Panc1 (cell line): ENCODE measurements at regions not wholly inside any gene's neighbourhood (a gene's known extent, or its start where the extent isn't known, plus 50 kb on each side); places are given as distances from the start of the nearest gene placed in this dataset.

Experiments used
- ATAC-seq: fragments of 200-7000 bp; cut with Tn5 transposase; 2 replicates; pipeline ENCODE4 v1.9.1; 2020; ENCODE audit warnings: mild to moderate bottlenecking, moderate library complexity
- BruUV-seq: library from RNA; stranded (reverse); fragments of 400-500 nt; replicated peaks from 2 replicates; lab custom pipeline; 2021; lab: Mats Ljungman, UMichigan
- CTCF ChIA-PET: fragments of 300-600 bp; sonication (Branson Sonifier 250); formaldehyde crosslinking; loops from one replicate; lab custom pipeline; 2022; ENCODE audit warnings: antibody characterized with exemption; lab: Charles Lee
- POLR2A ChIA-PET: fragments of 300-600 bp; sonication (Branson Sonifier 250); formaldehyde crosslinking; loops from one replicate; lab custom pipeline; 2022; ENCODE audit warnings: antibody characterized with exemption; lab: Charles Lee
- DNase-seq: peaks from one replicate; pipeline ENCODE4 v3.0.0-alpha.2; 2010; ENCODE audit warnings: low read depth, low spot score
- H3K27ac ChIP-seq: 2 replicates; pipeline ENCODE4 v1.5.1; 2011; ENCODE audit warnings: mild to moderate bottlenecking, low read length, inconsistent platforms
- H3K27me3 ChIP-seq: fragments of 200-500 bp; sonication (Bioruptor generic); 2 replicates; pipeline ENCODE4 v1.6.0; 2014; ENCODE audit warnings: low read length, inconsistent platforms; ENCODE audit not compliant: control insufficient read depth, insufficient read depth
- H3K36me3 ChIP-seq: fragments of 200-500 bp; sonication (Bioruptor generic); 2 replicates; pipeline ENCODE4 v1.5.1; 2014; ENCODE audit warnings: inconsistent platforms, mild to moderate bottlenecking, low read length, moderate library complexity; ENCODE audit not compliant: control insufficient read depth, insufficient read depth
- H3K4me1 ChIP-seq: 2 replicates; pipeline ENCODE4 v1.5.1; 2011; ENCODE audit warnings: inconsistent platforms, mild to moderate bottlenecking, low read length, moderate library complexity; ENCODE audit not compliant: control insufficient read depth, insufficient read depth
- H3K4me3 ChIP-seq, 2 experiments: 2 replicates each; pipeline ENCODE4 v1.5.1; 2011 to 2012; ENCODE audit warnings: low read depth in 2 of 2, low read length in 2 of 2, mild to moderate bottlenecking in 2 of 2, inconsistent platforms in 1 of 2, moderate library complexity in 1 of 2
- H3K9me3 ChIP-seq: fragments of 200-500 bp; sonication (Bioruptor generic); 2 replicates; pipeline ENCODE4 v1.5.1; 2014; ENCODE audit warnings: low read depth, mild to moderate bottlenecking, inconsistent platforms, low read length, moderate library complexity; ENCODE audit not compliant: control insufficient read depth, insufficient read depth
- CTCF ChIP-seq: fragments of 450-650 bp; IDR thresholded peaks from 2 replicates; pipeline ENCODE4 v1.5.1; 2017; ENCODE audit warnings: mild to moderate bottlenecking
- POLR2AphosphoS5 ChIP-seq: IDR thresholded peaks from 2 replicates; pipeline ENCODE4 v1.6.1; 2012; ENCODE audit warnings: mild to moderate bottlenecking, low read depth, low read length, moderate library complexity
- REST ChIP-seq, 2 experiments: IDR thresholded peaks; 2 replicates each; pipeline ENCODE4 v1.6.1; 2011 to 2012; ENCODE audit warnings: low read depth in 2 of 2, control low read depth in 1 of 2, low read length in 1 of 2, mild to moderate bottlenecking in 1 of 2, moderate library complexity in 1 of 2; ENCODE audit not compliant: insufficient read depth in 1 of 2
- SIN3A ChIP-seq: IDR thresholded peaks from 2 replicates; pipeline ENCODE4 v1.6.1; 2012; ENCODE audit warnings: low read depth, mild to moderate bottlenecking, low read length, moderate library complexity, borderline replicate concordance; ENCODE audit not compliant: insufficient read depth
- TCF7L2 ChIP-seq: IDR thresholded peaks from 2 replicates; pipeline ENCODE4 v1.6.1; 2011; ENCODE audit warnings: mild to moderate bottlenecking, low read depth, low read length, inconsistent platforms
- in situ Hi-C: cut with HindIII; loops from 2 replicates; pipeline ENCODE4 v1.10.0; 2016; ENCODE audit warnings: low sequenced_read_pairs, low pct_unique_long_range_greater_than_20kb
- intact Hi-C: fragments of 100-400 bp; cut with micrococcal nuclease; formaldehyde crosslinking; loops from one replicate; pipeline ENCODE4 v1.10.0; 2022; ENCODE audit not compliant: unreplicated experiment

GRCh38 chr2:237167934-237168333 is 82.2 kb downstream of the COPS8 start:
- intact Hi-C loops, result no loop called here
- no peak overlapping the region for H3K27ac ChIP-seq
- H3K27me3 ChIP-seq, result no peaks in the 10 kb centered on the region
- TF ChIP-seq SIN3A (no peak), TCF7L2 (no peak), CTCF (no peak), REST (IDR thresholded peaks at IDR 0.05; ENCODE audit: insufficient read depth in 1 of 2, low read depth in 2 of 2, low read length in 1 of 2) (no peak), POLR2AphosphoS5 (no peak)
- DNase-seq (no peak), ATAC-seq (no peak)
- ChIA-PET POLR2A (no interaction called here), CTCF (no interaction called here)
- H3K36me3 ChIP-seq, result no peaks in the 10 kb centered on the region
- BruUV-seq, result no TSS peak
- peaks cover 10% of the 10 kb centered on the region for H3K4me1 ChIP-seq
- 0 out of 2 replicates have a peak, but pooled peaks cover 4% of the 10 kb centered on the region for H3K9me3 ChIP-seq
- no peak overlapping the region for H3K4me3 ChIP-seq
- in situ Hi-C loops, result no loop called here

GRCh38 chr2:237170020-237170419 is 84.3 kb downstream of the COPS8 start:
- H3K27ac ChIP-seq, result peak overlapping the region; percentile 2; the same call in 1 of the 2 replicates
- CTCF ChIA-PET, result no interaction called here

More at GRCh38 chr2:237170020-237170419, 84.3 kb downstream of the COPS8 start:
- Histone ChIP-seq H3K9me3 (peaks cover 8% of the 10 kb centered on the region; the same call in 1 of the 2 replicates), H3K27me3 (no peaks in the 10 kb centered on the region), H3K4me3 (no peak overlapping the region), H3K36me3 (no peaks in the 10 kb centered on the region), H3K4me1 (peaks cover 10% of the 10 kb centered on the region)
- POLR2A ChIA-PET, result no interaction called here
- in situ Hi-C loops, result no loop called here
- intact Hi-C loops, result loop anchor here (5.0 kb wide), 2 partner anchors 52 to 242 kb away; partner anchors contain the start of gene COL6A3
- TF ChIP-seq REST (IDR thresholded peaks at IDR 0.05; ENCODE audit: insufficient read depth in 1 of 2, low read depth in 2 of 2, low read length in 1 of 2) (no peak), SIN3A (no peak), CTCF (no peak), POLR2AphosphoS5 (no peak), TCF7L2 (no peak)
- BruUV-seq, result no TSS peak
- ATAC-seq, result no peak
- DNase-seq, result no peak
